ENCODE measurements at regions not wholly inside any gene's neighbourhood (a gene's known extent, or its start where the extent isn't known, plus 50 kb on each side); places are given as distances from the start of the nearest gene placed in this dataset.
"Not testable (repeated sequence)": the region's sequence is repeated elsewhere in the genome, so short reads cannot be mapped to it uniquely, and the experiment has no call there.

GRCh38 chr5:117149312-117149711, 574.7 kb upstream of the SEMA6A start:
- TF ChIP-seq GATA1 (IDR thresholded peaks at IDR 0.05; ENCODE audit: low read depth, low read length), result no peak
- TF ChIP-seq POLR2A (IDR thresholded peaks at IDR 0.05; ENCODE audit: low read length), result no peak
- DNase-seq, result no peak

GRCh38 chr5:117144086-117144485, 569.5 kb upstream of the SEMA6A start:
- DNase-seq, result no peak
- TF ChIP-seq POLR2A (IDR thresholded peaks at IDR 0.05; ENCODE audit: low read length) (no peak), GATA1 (IDR thresholded peaks at IDR 0.05; ENCODE audit: low read depth, low read length) (no peak)

DNA sequence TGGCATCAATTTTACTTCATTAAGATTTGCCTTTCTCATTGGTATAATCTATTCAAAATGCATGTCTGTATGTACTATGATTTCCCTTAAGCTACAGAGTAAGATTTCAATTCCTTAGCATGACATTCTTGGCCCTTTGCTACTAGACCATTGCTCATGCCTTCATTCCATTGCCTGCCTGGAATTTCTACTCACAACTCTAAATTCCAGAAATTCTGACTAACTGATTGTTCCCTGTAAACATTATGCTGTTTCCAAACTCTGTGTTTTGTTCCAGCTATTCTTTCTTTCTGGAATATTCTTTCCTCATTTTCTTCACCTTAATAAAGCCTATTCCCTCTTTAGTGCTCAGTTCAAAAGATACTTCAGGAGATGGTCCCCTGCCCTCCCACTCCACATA, 568.8 kb upstream of the SEMA6A start:
- no peak for TF ChIP-seq GATA1 (IDR thresholded peaks at IDR 0.05; ENCODE audit: low read depth, low read length)
- TF ChIP-seq POLR2A (IDR thresholded peaks at IDR 0.05; ENCODE audit: low read length), result no peak
- no peak for DNase-seq

DNA sequence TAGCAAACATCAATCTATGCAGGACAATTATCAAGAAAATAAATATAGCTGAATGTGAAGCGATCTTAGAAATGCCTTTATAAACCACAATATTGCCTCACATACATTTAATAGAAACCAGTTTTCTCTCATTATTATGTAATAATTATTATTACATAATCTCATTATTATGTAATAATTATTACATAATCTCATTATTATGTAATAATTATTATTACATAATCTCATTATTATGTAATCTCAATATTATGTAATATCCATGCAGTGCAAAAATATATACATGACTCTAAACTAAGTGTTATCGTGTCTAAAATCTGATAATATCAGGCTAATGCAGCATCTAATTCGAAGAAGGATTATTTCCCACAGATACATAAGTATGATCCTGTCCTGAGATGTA, 563.9 kb upstream of the SEMA6A start:
- DNase-seq, result no peak
- TF ChIP-seq GATA1 (IDR thresholded peaks at IDR 0.05; ENCODE audit: low read depth, low read length) (no peak), POLR2A (IDR thresholded peaks at IDR 0.05; ENCODE audit: low read length) (no peak)

GRCh38 chr5:117135851-117136250, 561.2 kb upstream of the SEMA6A start:
- DNase-seq, result no peak
- TF ChIP-seq POLR2A (IDR thresholded peaks at IDR 0.05; ENCODE audit: low read length) (no peak), GATA1 (IDR thresholded peaks at IDR 0.05; ENCODE audit: low read depth, low read length) (no peak)

GRCh38 chr5:117133198-117133597, 558.6 kb upstream of the SEMA6A start:
- DNase-seq, result no peak

GRCh38 chr5:117131876-117132275, 557.3 kb upstream of the SEMA6A start:
- DNase-seq, result no peak
- TF ChIP-seq GATA1 (IDR thresholded peaks at IDR 0.05; ENCODE audit: low read depth, low read length), result no peak
- no peak for TF ChIP-seq POLR2A (IDR thresholded peaks at IDR 0.05; ENCODE audit: low read length)

More at GRCh38 chr5:117133198-117133597, 558.6 kb upstream of the SEMA6A start:
- no peak for TF ChIP-seq POLR2A (IDR thresholded peaks at IDR 0.05; ENCODE audit: low read length)
- TF ChIP-seq GATA1 (IDR thresholded peaks at IDR 0.05; ENCODE audit: low read depth, low read length), result no peak

DNA sequence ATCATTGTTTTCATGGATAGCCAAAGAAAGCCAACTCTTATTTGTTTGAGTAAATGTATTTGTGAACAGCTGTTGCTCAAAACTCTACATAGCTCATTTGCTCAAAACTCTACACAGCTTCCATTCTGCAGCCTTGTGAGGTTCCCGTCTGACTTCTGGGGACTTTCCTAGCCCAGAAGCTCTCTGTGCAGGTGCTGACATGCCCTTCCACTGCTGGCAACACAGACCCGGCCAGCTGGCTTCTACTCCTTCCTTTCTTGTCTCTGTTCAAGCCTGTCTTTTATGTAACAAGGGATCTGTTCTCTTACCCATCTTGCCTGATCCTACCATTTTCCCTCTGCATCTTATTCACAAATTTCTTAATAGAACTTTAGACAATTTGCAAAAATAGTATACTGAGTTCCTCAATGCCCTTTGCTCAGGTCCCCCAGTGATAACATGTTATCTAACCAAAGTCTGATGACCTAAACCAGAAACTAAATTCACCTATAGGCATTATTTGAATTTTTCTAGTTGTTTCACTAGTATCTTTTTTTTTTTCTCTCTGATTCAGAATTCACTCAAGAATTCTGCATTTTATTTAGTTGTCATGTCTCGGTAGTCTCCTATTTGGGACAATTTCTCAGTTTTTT, 556.5 kb upstream of the SEMA6A start:
- TF ChIP-seq POLR2A (IDR thresholded peaks at IDR 0.05; ENCODE audit: low read length) (no peak), GATA1 (IDR thresholded peaks at IDR 0.05; ENCODE audit: low read depth, low read length) (no peak)
- DNase-seq, result no peak

- no peak for DNase-seq
- TF ChIP-seq POLR2A (IDR thresholded peaks at IDR 0.05; ENCODE audit: low read length) (no peak), GATA1 (IDR thresholded peaks at IDR 0.05; ENCODE audit: low read depth, low read length) (no peak)
These were observed 543.9 kb upstream of the SEMA6A start for GRCh38 chr5:117118499-117118898.

DNA sequence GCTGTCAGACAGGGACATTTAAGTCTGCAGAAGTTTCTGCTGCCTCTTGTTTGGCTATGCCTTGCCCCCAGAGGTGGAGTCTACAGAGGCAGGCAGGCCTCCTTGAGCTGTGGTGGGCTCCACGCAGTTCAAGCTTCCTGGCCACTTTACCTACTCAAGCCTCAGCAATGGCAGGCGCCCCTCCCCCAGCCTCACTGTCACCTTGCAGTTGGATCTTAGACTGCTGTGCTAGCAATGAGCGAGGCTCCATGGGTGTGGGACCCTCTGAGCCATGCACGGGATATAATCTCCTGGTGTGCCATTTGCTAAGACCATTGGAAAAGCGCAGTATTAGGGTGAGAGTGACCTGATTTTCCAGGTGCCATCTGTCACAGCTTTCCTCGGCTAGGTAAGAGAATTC, 542.7 kb upstream of the SEMA6A start:
- not testable (repeated sequence) for DNase-seq

DNA sequence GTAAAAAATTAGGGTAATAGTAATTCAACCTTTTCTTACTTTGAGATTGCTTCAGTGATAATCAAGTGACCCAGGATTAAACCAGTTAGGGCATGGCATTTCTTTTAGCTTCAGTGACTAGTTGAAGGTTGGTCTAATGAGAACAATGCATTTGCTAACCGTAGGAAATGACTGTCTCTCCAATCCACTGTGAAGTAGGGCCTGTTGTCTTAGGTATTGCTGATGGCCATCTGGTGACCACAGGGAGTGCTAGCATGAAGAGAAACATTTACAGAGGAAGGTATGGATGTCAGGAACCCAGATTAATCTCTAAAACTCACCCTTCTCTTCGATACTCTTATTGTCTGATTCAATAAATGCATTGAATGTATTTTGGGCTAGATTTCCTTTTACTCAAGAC, 535.9 kb upstream of the SEMA6A start:
- no peak for DNase-seq
- TF ChIP-seq GATA1 (IDR thresholded peaks at IDR 0.05; ENCODE audit: low read depth, low read length), result no peak
- no peak for TF ChIP-seq POLR2A (IDR thresholded peaks at IDR 0.05; ENCODE audit: low read length)

DNA sequence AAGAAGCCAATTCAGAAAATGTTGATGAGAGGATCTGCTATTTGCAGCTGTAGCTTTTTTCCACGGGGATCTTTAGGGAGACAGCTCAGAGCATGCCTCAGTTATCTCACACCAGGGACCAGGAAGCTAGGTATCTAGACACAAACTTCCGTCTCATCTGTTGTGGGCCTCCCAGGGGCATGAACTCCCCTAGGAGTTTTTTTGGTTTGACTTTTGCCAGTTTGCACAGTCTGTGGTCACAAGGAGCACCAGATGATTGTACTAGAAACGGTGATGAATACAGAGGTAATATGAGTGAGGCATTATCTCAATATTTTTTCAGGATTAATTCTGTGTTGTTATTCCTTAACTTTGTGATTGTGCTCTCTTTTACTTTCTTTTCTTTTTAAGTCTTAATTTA, 533.2 kb upstream of the SEMA6A start:
- no peak for TF ChIP-seq GATA1 (IDR thresholded peaks at IDR 0.05; ENCODE audit: low read depth, low read length)
- TF ChIP-seq POLR2A (IDR thresholded peaks at IDR 0.05; ENCODE audit: low read length), result no peak
- DNase-seq, result no peak

DNA sequence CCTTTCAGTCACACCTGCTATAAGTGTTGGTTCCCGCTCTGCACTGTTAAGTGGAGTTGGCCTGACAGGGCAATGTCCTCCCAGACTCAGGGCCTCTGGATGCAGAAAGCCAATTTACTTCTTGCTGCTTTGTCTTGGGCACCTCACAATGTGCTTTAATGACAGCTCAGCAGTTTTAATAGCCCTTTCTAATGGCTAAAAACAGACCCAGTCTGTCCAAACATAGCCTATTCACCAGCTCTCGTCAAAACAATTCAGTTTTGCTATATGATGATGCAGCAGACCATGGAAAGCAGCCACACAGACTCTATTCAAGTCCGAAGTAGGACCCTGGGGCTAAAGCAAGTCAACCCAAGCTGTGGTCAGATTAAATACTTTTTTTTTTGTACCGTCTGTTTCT, 529.1 kb upstream of the SEMA6A start:
- DNase-seq, result no peak
- no peak for TF ChIP-seq POLR2A (IDR thresholded peaks at IDR 0.05; ENCODE audit: low read length)
- TF ChIP-seq GATA1 (IDR thresholded peaks at IDR 0.05; ENCODE audit: low read depth, low read length), result no peak

- no peak for DNase-seq
- TF ChIP-seq POLR2A (IDR thresholded peaks at IDR 0.05; ENCODE audit: low read length) (no peak), GATA1 (IDR thresholded peaks at IDR 0.05; ENCODE audit: low read depth, low read length) (no peak)
These were observed 528.0 kb upstream of the SEMA6A start for GRCh38 chr5:117102591-117102990.

DNA sequence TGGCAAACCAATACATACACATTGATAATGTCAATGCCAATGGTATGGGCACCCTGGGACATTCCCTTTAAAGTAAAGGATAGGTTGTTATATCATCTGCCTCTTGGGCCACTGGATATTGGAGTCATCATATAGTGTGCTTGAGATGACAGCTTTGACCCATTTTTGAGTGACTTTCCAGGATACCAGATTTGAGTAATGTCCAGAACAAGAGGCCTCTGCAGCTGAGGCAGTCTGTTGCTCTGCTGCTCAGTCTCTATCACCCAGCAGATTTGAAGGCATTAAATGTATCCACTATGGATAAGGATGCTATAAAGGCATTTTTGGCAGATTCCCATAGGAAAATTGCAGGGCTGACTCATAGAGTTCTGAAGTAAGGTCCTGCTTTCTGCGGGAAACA, 525.6 kb upstream of the SEMA6A start:
- DNase-seq, result no peak
- TF ChIP-seq POLR2A (IDR thresholded peaks at IDR 0.05; ENCODE audit: low read length) (no peak), GATA1 (IDR thresholded peaks at IDR 0.05; ENCODE audit: low read depth, low read length) (no peak)

- DNase-seq, result no peak
- no peak for TF ChIP-seq GATA1 (IDR thresholded peaks at IDR 0.05; ENCODE audit: low read depth, low read length)
- no peak for TF ChIP-seq POLR2A (IDR thresholded peaks at IDR 0.05; ENCODE audit: low read length)
These were observed 523.5 kb upstream of the SEMA6A start for GRCh38 chr5:117098094-117098493.
